Heart left ventricle (tissue), 13 donors: ENCODE measurements at regions not wholly inside any gene's neighbourhood (a gene's known extent, or its start where the extent isn't known, plus 50 kb on each side); places are given as distances from the start of the nearest gene placed in this dataset.

Experiments used
- POLR2A ChIP-seq, 2 donors: fragments of 450-650 bp; IDR thresholded peaks; one replicate each; pipeline ENCODE4 v1.6.1; 2017; ENCODE audit warnings: antibody characterized with exemption in 2 of 2, mild to moderate bottlenecking in 2 of 2, moderate library complexity in 2 of 2
- TF ChIP-seq, protein P1 (sequence below), 12 donors: fragments of 200-600 bp; sonication (generic) in 4 of 12; IDR thresholded peaks; one replicate each; pipeline versions ENCODE4 v1.5.0 to v1.8.0; 2018 to 2022; ENCODE audit warnings: antibody characterized with exemption in 12 of 12, mild to moderate bottlenecking in 5 of 12
- donor health status: ischemic (EF 13 %, LVEDD 7.1; RV severe dilation, severe dysfunction).
- donor health status: DM: no; HTN: yes; CAD: no.
- donor health status: DM: no; HTN: no; CAD: no.
- donor health status: ischemic (EF 25% LVEDD 6.9; RV normal size, moderate dysfunction).
- donor health status: ischemic (EF 25% LVEDD 5.7; RV mildly dilated, moderate dysfunction).
- donor health status: ischemic (EF 35%, LVEDD 5.7; RV mildly dilated, moderate dysfunction).
- donor health status: nonischemic (EF 11% LVEDD 7.7; RV severe dilation, severe dysfunction).
- donor health status: DM: yes; HTN: yes; CAD: no.
- donor health status: PGD.
- donor health status: ischemic (EF 29% LVEDD 5.4; RV normal size, mild dysfunction).
- donor health status: nonischemic (EF 23%, LVEDD 6.1; RV moderate dilation, normal function).

DNA sequence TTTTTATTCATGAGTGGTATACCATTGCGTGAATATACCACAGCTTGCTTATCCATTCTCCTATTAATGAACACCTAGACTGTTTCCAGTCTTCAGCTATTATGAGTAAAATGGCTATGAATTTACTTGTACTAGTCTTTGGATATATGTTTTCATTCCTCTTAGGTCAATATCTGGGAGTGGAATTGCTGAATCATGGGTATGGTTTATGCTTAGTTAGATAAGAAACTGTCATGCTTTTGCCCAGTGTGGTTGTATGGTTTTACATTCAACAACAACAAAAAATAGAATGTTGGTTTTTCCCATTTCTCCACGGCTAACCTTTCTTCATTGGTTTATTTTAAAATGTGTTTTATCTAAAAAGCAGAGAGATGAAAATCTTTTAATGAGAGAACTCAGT, 308.3 kb downstream of the PHF14 start:
- TF ChIP-seq, protein P1, sequence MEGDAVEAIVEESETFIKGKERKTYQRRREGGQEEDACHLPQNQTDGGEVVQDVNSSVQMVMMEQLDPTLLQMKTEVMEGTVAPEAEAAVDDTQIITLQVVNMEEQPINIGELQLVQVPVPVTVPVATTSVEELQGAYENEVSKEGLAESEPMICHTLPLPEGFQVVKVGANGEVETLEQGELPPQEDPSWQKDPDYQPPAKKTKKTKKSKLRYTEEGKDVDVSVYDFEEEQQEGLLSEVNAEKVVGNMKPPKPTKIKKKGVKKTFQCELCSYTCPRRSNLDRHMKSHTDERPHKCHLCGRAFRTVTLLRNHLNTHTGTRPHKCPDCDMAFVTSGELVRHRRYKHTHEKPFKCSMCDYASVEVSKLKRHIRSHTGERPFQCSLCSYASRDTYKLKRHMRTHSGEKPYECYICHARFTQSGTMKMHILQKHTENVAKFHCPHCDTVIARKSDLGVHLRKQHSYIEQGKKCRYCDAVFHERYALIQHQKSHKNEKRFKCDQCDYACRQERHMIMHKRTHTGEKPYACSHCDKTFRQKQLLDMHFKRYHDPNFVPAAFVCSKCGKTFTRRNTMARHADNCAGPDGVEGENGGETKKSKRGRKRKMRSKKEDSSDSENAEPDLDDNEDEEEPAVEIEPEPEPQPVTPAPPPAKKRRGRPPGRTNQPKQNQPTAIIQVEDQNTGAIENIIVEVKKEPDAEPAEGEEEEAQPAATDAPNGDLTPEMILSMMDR (IDR thresholded peaks at IDR 0.05): no peak
- no peak for TF ChIP-seq POLR2A (IDR thresholded peaks at IDR 0.05)
